CD14-positive monocyte (primary cell): ENCODE measurements at regions not wholly inside any gene's neighbourhood (a gene's known extent, or its start where the extent isn't known, plus 50 kb on each side); places are given as distances from the start of the nearest gene placed in this dataset.
A peak's percentile ranks its signal among the peaks of the same experiment; 100 is the strongest.

Source experiments
- DNase-seq, 3 donors: peaks; one replicate each; pipeline ENCODE4 v3.0.0-alpha.2; 2011 to 2022
- H2AFZ ChIP-seq: 2 replicates; pipeline ENCODE4 v1.6.0; 2012; ENCODE audit warnings: mild to moderate bottlenecking, low read depth, low read length, inconsistent platforms; ENCODE audit not compliant: insufficient read depth, poor library complexity, severe bottlenecking
- H3K27ac ChIP-seq, 2 donors: 1 replicate in 1 of 2; 2 replicates in 1 of 2; pipeline ENCODE4 v1.5.1; 2012 to 2013; ENCODE audit warnings: low read length in 2 of 2, control low read depth in 1 of 2, inconsistent platforms in 1 of 2, low read depth in 1 of 2, mild to moderate bottlenecking in 1 of 2
- H3K27me3 ChIP-seq, 2 donors: one replicate each; pipeline versions ENCODE4 v1.6.0 to v1.6.1; 2011 to 2013; ENCODE audit warnings: low read length in 2 of 2; ENCODE audit not compliant: control insufficient read depth in 2 of 2, insufficient read depth in 2 of 2
- H3K36me3 ChIP-seq, 2 donors: replicated peaks in 1 of 2; 1 replicate in 1 of 2; 2 replicates in 1 of 2; pipeline versions ENCODE4 v1.5.1 to v1.6.1; 2012 to 2013; ENCODE audit warnings: low read length in 2 of 2, control low read depth in 1 of 2, inconsistent platforms in 1 of 2, mild to moderate bottlenecking in 1 of 2; ENCODE audit not compliant: insufficient read depth in 2 of 2, control insufficient read depth in 1 of 2
- H3K4me1 ChIP-seq, 2 donors: 1 replicate in 1 of 2; 2 replicates in 1 of 2; pipeline versions ENCODE4 v1.5.1 to v1.6.1; 2012 to 2013; ENCODE audit warnings: low read length in 2 of 2, control low read depth in 1 of 2, inconsistent platforms in 1 of 2, mild to moderate bottlenecking in 1 of 2, moderate library complexity in 1 of 2; ENCODE audit not compliant: insufficient read depth in 2 of 2, control insufficient read depth in 1 of 2
- H3K4me2 ChIP-seq: replicated peaks from 2 replicates; pipeline ENCODE3; 2012; ENCODE audit warnings: low read length, moderate library complexity, mild to moderate bottlenecking; ENCODE audit not compliant: poor library complexity, severe bottlenecking; ENCODE audit errors: extremely low read depth
- H3K4me3 ChIP-seq, 3 experiments: fragments of 200-600 bp in 1 of 3; sonication (generic) in 1 of 3; replicated peaks in 1 of 3; 1 replicate in 2 of 3; 2 replicates in 1 of 3; pipeline ENCODE4 v1.5.1; 2011 to 2013; ENCODE audit warnings: low read length in 3 of 3, mild to moderate bottlenecking in 3 of 3, control low read depth in 2 of 3, low read depth in 2 of 3, inconsistent platforms in 1 of 3, moderate library complexity in 1 of 3
- H3K79me2 ChIP-seq: 2 replicates; pipeline ENCODE4 v1.6.0; 2012; ENCODE audit warnings: mild to moderate bottlenecking, control low read depth, inconsistent platforms, low read length, moderate library complexity; ENCODE audit not compliant: insufficient read depth
- H3K9ac ChIP-seq: 2 replicates; pipeline ENCODE4 v1.6.0; 2017; ENCODE audit warnings: low read length, mild to moderate bottlenecking; ENCODE audit not compliant: insufficient read depth, poor library complexity, severe bottlenecking
- H3K9me3 ChIP-seq, 2 donors: replicated peaks in 1 of 2; 1 replicate in 1 of 2; 2 replicates in 1 of 2; pipeline versions ENCODE4 v1.5.1 to v1.6.1; 2012 to 2013; ENCODE audit warnings: low read length in 2 of 2, control low read depth in 1 of 2; ENCODE audit not compliant: control insufficient read depth in 1 of 2, insufficient read depth in 1 of 2
- H4K20me1 ChIP-seq: 2 replicates; pipeline ENCODE4 v1.6.0; 2012; ENCODE audit warnings: mild to moderate bottlenecking, low read length, control low read depth, moderate library complexity; ENCODE audit not compliant: insufficient read depth
- H3K27ac Mint-ChIP-seq, 7 donors: one replicate each; pipeline ENCODE4 v1.8.0; 2020; ENCODE audit warnings: mild to moderate bottlenecking in 7 of 7, mixed read lengths in 7 of 7, moderate library complexity in 6 of 7, inconsistent platforms in 2 of 7
- H3K27me3 Mint-ChIP-seq, 3 donors: one replicate each; pipeline ENCODE4 v1.8.0; 2021 to 2022; ENCODE audit warnings: low read depth in 3 of 3, mild to moderate bottlenecking in 3 of 3, mixed read lengths in 3 of 3, moderate library complexity in 3 of 3, inconsistent platforms in 1 of 3
- H3K36me3 Mint-ChIP-seq, 2 donors: one replicate each; pipeline ENCODE4 v1.8.0; 2020; ENCODE audit warnings: mixed read lengths in 2 of 2, inconsistent platforms in 1 of 2, mild to moderate bottlenecking in 1 of 2
- H3K4me1 Mint-ChIP-seq: one replicate; pipeline ENCODE4 v1.8.0; 2020; ENCODE audit warnings: mild to moderate bottlenecking, mixed read lengths
- H3K4me3 Mint-ChIP-seq, 2 donors: one replicate each; pipeline ENCODE4 v1.8.0; 2020; ENCODE audit warnings: mild to moderate bottlenecking in 2 of 2, mixed read lengths in 2 of 2, moderate library complexity in 1 of 2
- H3K9me3 Mint-ChIP-seq, 7 donors: one replicate each; pipeline ENCODE4 v1.8.0; 2020 to 2022; ENCODE audit warnings: mixed read lengths in 7 of 7, mild to moderate bottlenecking in 6 of 7, moderate library complexity in 6 of 7, inconsistent platforms in 2 of 7
- CTCF ChIP-seq: fragments of 200-600 bp; IDR thresholded peaks from one replicate; pipeline ENCODE4 v1.8.0; 2022; ENCODE audit warnings: antibody characterized with exemption, mild to moderate bottlenecking
- WGBS: methylation state at CpG from one replicate; pipeline ENCODE4 v1.1.5; 2013; ENCODE audit warnings: missing lambda C conversion rate; ENCODE audit not compliant: insufficient coverage; 5-methylcytosine and 5-hydroxymethylcytosine counted together
- intact Hi-C, 2 donors: fragments of 100-400 bp; cut with micrococcal nuclease; formaldehyde crosslinking; loops; one replicate each; pipeline versions ENCODE4 v1.15.0 to v1.15.1; 2023

- Mint-ChIP-seq H3K27me3 (peaks cover 0 to 2% (median 0%) of the 10 kb centered on the region in 3 donors), H3K4me3 (no peak overlapping the region), H3K36me3 (no peaks in the 10 kb centered on the region), H3K4me1 (peaks cover 23% of the 10 kb centered on the region), H3K9me3 (peaks cover 0 to 3% (median 0%) of the 10 kb centered on the region in 7 donors), H3K27ac (no peak overlapping the region)
- Histone ChIP-seq H3K9ac (no peak overlapping the region), H3K36me3 (no peaks in the 10 kb centered on the region), H3K27ac (no peak overlapping the region), H2AFZ (no peak overlapping the region), H4K20me1 (no peaks in the 10 kb centered on the region), H3K4me2 (no peak overlapping the region), H3K27me3 (no peaks in the 10 kb centered on the region), H3K79me2 (no peaks in the 10 kb centered on the region), H3K4me1 (peaks cover 0 to 3% of the 10 kb centered on the region in 2 donors), H3K4me3 (no peak overlapping the region), H3K9me3 (no peaks in the 10 kb centered on the region)
- no peak for DNase-seq
- no peak for TF ChIP-seq CTCF
- WGBS: no CpG with 5 or more reads among the region's 1 CpG
- intact Hi-C loops: no loop called here
Observed at GRCh38 chr6:156169371-156169770, 607.8 kb upstream of the ARID1B start.

GRCh38 chr6:156167625-156168071 lies 609.5 kb upstream of the ARID1B start:
- peaks cover 0 to 2% (median 0%) of the 10 kb centered on the region in 3 donors for H3K27me3 Mint-ChIP-seq
- peaks cover 0 to 3% (median 0%) of the 10 kb centered on the region in 7 donors for H3K9me3 Mint-ChIP-seq
- H3K27ac ChIP-seq: no peak overlapping the region
- no peak for DNase-seq
- H3K4me1 ChIP-seq: peaks cover 0 to 3% of the 10 kb centered on the region in 2 donors
- peak overlapping the region; percentile 66 for H2AFZ ChIP-seq
- peak overlapping the region in 2 of 3 experiments; percentile 17 to 38 for H3K4me3 ChIP-seq
- peak overlapping the region; percentile 5 for H3K9ac ChIP-seq
- H4K20me1 ChIP-seq: no peaks in the 10 kb centered on the region
- WGBS: 11% methylated on average over 4 of the region's 7 CpGs
- peak overlapping the region in 1 of 7 donors; percentile 1 for H3K27ac Mint-ChIP-seq
- H3K27me3 ChIP-seq: no peaks in the 10 kb centered on the region
- H3K79me2 ChIP-seq: no peaks in the 10 kb centered on the region
- peaks cover 23% of the 10 kb centered on the region for H3K4me1 Mint-ChIP-seq
- TF ChIP-seq CTCF: no peak
- H3K36me3 Mint-ChIP-seq: no peaks in the 10 kb centered on the region
- intact Hi-C loops: no loop called here
- H3K9me3 ChIP-seq: no peaks in the 10 kb centered on the region
- H3K4me3 Mint-ChIP-seq: peak overlapping the region; percentile 38 to 72
- H3K36me3 ChIP-seq: no peaks in the 10 kb centered on the region
- H3K4me2 ChIP-seq: peak overlapping the region; percentile 53
